ENCODE measurements at regions not wholly inside any gene's neighbourhood (a gene's known extent, or its start where the extent isn't known, plus 50 kb on each side); places are given as distances from the start of the nearest gene placed in this dataset.

DNA sequence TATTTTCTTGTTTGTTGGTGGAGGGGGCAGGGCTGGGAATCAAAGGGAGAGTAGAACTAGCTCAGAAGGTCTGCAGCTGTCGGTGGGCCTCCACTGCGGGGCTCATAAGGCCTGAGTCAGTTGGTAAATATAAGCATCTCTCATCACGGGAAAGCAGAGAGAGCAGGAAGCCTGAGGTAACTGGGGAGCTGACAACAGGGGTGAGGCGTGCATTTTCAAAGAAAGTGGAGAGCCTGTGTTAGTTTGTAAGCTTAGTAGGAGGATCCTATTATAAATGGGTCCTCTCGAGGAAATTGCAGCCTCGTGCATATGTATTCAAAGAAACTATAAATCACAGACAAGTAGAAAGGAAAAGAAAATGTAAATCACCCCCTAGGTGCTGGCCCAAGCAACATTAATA, 221.0 kb upstream of the CDH13 start:
- Histone ChIP-seq H3K27ac (ENCODE audit: low read length) (no peak overlapping the region), H3K27me3 (ENCODE audit: control insufficient read depth, insufficient read depth, low read length) (no peaks in the 10 kb centered on the region), H3K36me3 (ENCODE audit: control insufficient read depth, insufficient read depth, low read length) (no peaks in the 10 kb centered on the region; the same call in 1 of the 2 replicates), H3K4me1 (ENCODE audit: control insufficient read depth, insufficient read depth, low read length) (no peaks in the 10 kb centered on the region), H3K9me3 (ENCODE audit: control insufficient read depth, insufficient read depth, low read depth, low read length) (no peaks in the 10 kb centered on the region), H3K4me3 (ENCODE audit: low read depth in 2 of 2, low read length in 2 of 2) (no peak overlapping the region)
- no peak for ATAC-seq
- intact Hi-C loops (cut with micrococcal nuclease; ENCODE audit: unreplicated experiment) (no loop called here), in situ Hi-C loops (cut with HindIII; ENCODE audit: low pct_unique_long_range_greater_than_20kb, low sequenced_read_pairs) (no loop called here)
- no TSS peak for BruUV-seq (replicated peaks)
- no peak for TF ChIP-seq SIN3A (IDR thresholded peaks at IDR 0.05; ENCODE audit: borderline replicate concordance, insufficient read depth, low read depth, low read length)
- TF ChIP-seq, protein P1, sequence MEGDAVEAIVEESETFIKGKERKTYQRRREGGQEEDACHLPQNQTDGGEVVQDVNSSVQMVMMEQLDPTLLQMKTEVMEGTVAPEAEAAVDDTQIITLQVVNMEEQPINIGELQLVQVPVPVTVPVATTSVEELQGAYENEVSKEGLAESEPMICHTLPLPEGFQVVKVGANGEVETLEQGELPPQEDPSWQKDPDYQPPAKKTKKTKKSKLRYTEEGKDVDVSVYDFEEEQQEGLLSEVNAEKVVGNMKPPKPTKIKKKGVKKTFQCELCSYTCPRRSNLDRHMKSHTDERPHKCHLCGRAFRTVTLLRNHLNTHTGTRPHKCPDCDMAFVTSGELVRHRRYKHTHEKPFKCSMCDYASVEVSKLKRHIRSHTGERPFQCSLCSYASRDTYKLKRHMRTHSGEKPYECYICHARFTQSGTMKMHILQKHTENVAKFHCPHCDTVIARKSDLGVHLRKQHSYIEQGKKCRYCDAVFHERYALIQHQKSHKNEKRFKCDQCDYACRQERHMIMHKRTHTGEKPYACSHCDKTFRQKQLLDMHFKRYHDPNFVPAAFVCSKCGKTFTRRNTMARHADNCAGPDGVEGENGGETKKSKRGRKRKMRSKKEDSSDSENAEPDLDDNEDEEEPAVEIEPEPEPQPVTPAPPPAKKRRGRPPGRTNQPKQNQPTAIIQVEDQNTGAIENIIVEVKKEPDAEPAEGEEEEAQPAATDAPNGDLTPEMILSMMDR (IDR thresholded peaks at IDR 0.05): no peak
- TF ChIP-seq TCF7L2 (IDR thresholded peaks at IDR 0.05; ENCODE audit: low read depth, low read length): no peak
- TF ChIP-seq, protein P2, sequence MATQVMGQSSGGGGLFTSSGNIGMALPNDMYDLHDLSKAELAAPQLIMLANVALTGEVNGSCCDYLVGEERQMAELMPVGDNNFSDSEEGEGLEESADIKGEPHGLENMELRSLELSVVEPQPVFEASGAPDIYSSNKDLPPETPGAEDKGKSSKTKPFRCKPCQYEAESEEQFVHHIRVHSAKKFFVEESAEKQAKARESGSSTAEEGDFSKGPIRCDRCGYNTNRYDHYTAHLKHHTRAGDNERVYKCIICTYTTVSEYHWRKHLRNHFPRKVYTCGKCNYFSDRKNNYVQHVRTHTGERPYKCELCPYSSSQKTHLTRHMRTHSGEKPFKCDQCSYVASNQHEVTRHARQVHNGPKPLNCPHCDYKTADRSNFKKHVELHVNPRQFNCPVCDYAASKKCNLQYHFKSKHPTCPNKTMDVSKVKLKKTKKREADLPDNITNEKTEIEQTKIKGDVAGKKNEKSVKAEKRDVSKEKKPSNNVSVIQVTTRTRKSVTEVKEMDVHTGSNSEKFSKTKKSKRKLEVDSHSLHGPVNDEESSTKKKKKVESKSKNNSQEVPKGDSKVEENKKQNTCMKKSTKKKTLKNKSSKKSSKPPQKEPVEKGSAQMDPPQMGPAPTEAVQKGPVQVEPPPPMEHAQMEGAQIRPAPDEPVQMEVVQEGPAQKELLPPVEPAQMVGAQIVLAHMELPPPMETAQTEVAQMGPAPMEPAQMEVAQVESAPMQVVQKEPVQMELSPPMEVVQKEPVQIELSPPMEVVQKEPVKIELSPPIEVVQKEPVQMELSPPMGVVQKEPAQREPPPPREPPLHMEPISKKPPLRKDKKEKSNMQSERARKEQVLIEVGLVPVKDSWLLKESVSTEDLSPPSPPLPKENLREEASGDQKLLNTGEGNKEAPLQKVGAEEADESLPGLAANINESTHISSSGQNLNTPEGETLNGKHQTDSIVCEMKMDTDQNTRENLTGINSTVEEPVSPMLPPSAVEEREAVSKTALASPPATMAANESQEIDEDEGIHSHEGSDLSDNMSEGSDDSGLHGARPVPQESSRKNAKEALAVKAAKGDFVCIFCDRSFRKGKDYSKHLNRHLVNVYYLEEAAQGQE (IDR thresholded peaks at IDR 0.05; ENCODE audit: insufficient read depth in 1 of 2, low read depth in 2 of 2, low read length in 1 of 2): no peak
- TF ChIP-seq POLR2AphosphoS5 (IDR thresholded peaks at IDR 0.05; ENCODE audit: low read depth, low read length): no peak
- no peak for DNase-seq (ENCODE audit: low read depth, low spot score)
- ChIA-PET POLR2A (no interaction called here), CTCF (no interaction called here)

DNA sequence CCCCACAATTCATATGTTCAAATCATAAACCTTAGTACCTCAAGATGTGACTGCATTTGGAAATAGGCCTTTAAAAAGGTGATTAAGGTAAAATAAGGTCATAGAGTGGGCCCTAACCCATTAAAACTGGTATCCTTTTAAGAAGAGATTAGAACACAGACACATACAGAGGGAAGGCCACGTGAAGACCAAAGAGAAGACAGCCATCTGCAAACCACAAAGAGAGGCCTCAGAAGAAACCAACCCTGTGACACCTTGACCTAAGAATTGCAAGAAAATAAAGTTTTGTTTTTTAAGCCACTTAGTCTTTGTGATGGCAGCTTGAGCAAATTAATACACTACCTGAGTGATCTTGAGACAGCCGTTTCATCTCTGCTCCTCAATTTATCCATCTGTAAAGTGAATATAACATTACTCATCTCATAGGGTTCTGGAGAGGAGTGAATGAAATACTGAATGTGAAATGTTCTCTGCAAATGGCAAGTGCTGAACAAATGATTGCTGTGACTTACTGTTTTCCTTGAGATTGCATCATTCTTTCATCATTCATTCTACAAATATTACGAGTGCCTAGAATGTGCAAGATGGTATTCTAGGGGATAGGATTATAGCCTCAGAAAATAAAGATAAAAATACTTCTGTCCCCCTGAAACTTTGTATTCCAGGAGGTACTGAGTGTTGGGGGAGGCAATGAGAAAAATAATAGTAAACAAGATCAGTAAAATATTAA, 222.0 kb upstream of the CDH13 start:
- BruUV-seq (replicated peaks): no TSS peak
- no peaks in the 10 kb centered on the region for H3K4me1 ChIP-seq (ENCODE audit: control insufficient read depth, insufficient read depth, low read length)
- intact Hi-C loops (cut with micrococcal nuclease; ENCODE audit: unreplicated experiment) (no loop called here), in situ Hi-C loops (cut with HindIII; ENCODE audit: low pct_unique_long_range_greater_than_20kb, low sequenced_read_pairs) (no loop called here)
- ChIA-PET POLR2A (no interaction called here), CTCF (no interaction called here)
- TF ChIP-seq, protein P2 (IDR thresholded peaks at IDR 0.05; ENCODE audit: insufficient read depth in 1 of 2, low read depth in 2 of 2, low read length in 1 of 2): no peak
- TF ChIP-seq, protein P1 (IDR thresholded peaks at IDR 0.05): no peak
- TF ChIP-seq POLR2AphosphoS5 (IDR thresholded peaks at IDR 0.05; ENCODE audit: low read depth, low read length) (no peak), TCF7L2 (IDR thresholded peaks at IDR 0.05; ENCODE audit: low read depth, low read length) (no peak), SIN3A (IDR thresholded peaks at IDR 0.05; ENCODE audit: borderline replicate concordance, insufficient read depth, low read depth, low read length) (no peak)
- no peaks in the 10 kb centered on the region for H3K9me3 ChIP-seq (ENCODE audit: control insufficient read depth, insufficient read depth, low read depth, low read length)
- no peaks in the 10 kb centered on the region; the same call in 1 of the 2 replicates for H3K36me3 ChIP-seq (ENCODE audit: control insufficient read depth, insufficient read depth, low read length)
- ATAC-seq (no peak), DNase-seq (ENCODE audit: low read depth, low spot score) (no peak)
- no peak overlapping the region for H3K27ac ChIP-seq (ENCODE audit: low read length)
- no peaks in the 10 kb centered on the region for H3K27me3 ChIP-seq (ENCODE audit: control insufficient read depth, insufficient read depth, low read length)
- H3K4me3 ChIP-seq (ENCODE audit: low read depth in 2 of 2, low read length in 2 of 2): no peak overlapping the region
